Gastrocnemius medialis (tissue), 4 donors: ENCODE measurements at regions not wholly inside any gene's neighbourhood (a gene's known extent, or its start where the extent isn't known, plus 50 kb on each side); places are given as distances from the start of the nearest gene placed in this dataset.

Source experiments
- ATAC-seq, 2 donors: fragments of 150-250 bp; one replicate each; pipeline ENCODE4 v1.9.1; 2016
- DNase-seq, 2 donors: peaks; one replicate each; pipeline ENCODE4 v3.0.0-alpha.2; 2019
- H3K27ac ChIP-seq, 4 donors: fragments of 200-600 bp; sonication (generic); 1 replicate in 1 of 4; 2 replicates in 3 of 4; pipeline ENCODE4 v1.5.1; 2016 to 2018; ENCODE audit warnings: mild to moderate bottlenecking in 2 of 4, moderate library complexity in 1 of 4
- H3K27me3 ChIP-seq, 3 donors: fragments of 200-600 bp; sonication (generic) in 2 of 3; 1 replicate in 1 of 3; 2 replicates in 2 of 3; pipeline versions ENCODE4 v1.5.1 to v1.6.0; 2016 to 2019; ENCODE audit warnings: mild to moderate bottlenecking in 1 of 3, moderate library complexity in 1 of 3
- H3K36me3 ChIP-seq, 2 donors: fragments of 200-600 bp; sonication (generic) in 1 of 2; one replicate each; pipeline ENCODE4 v1.5.1; 2017 to 2018
- H3K4me1 ChIP-seq, 2 donors: fragments of 200-600 bp; sonication (generic) in 1 of 2; one replicate each; pipeline ENCODE4 v1.5.1; 2016 to 2017; ENCODE audit warnings: mild to moderate bottlenecking in 2 of 2
- H3K4me3 ChIP-seq, 4 donors: fragments of 200-600 bp; sonication (generic) in 3 of 4; 1 replicate in 1 of 4; 2 replicates in 3 of 4; pipeline ENCODE4 v1.5.1; 2016 to 2019; ENCODE audit warnings: mild to moderate bottlenecking in 2 of 4
- H3K9me3 ChIP-seq, 3 donors: fragments of 200-600 bp; sonication (generic) in 2 of 3; 1 replicate in 1 of 3; 2 replicates in 2 of 3; pipeline ENCODE4 v1.5.1; 2016 to 2019
- POLR2A ChIP-seq, 2 donors: fragments of 450-650 bp; IDR thresholded peaks; one replicate each; pipeline ENCODE4 v1.6.1; 2017; ENCODE audit warnings: antibody characterized with exemption in 2 of 2, mild to moderate bottlenecking in 2 of 2, moderate library complexity in 2 of 2
- in situ Hi-C, 4 donors: fragments of 200-750 bp; cut with MboI; loops; one replicate each; pipeline versions ENCODE4 v1.15.0 to v1.8.0; 2017; ENCODE audit warnings: low sequenced_read_pairs in 4 of 4
- intact Hi-C: fragments of 100-400 bp; cut with DNase I; formaldehyde crosslinking; loops from one replicate; pipeline ENCODE4 v1.15.1; 2023; ENCODE audit warnings: low total_unique reads
- TF ChIP-seq, protein P1 (sequence below), 5 experiments: fragments of 450-650 bp in 3 of 5; fragments of 200-600 bp in 2 of 5; sonication (generic) in 2 of 5; IDR thresholded peaks in 4 of 5; conservative IDR thresholded peaks in 1 of 5; 1 replicate in 4 of 5; 2 replicates in 1 of 5; pipeline ENCODE4 v1.5.1; 2016 to 2019; ENCODE audit warnings: antibody characterized with exemption in 5 of 5, mild to moderate bottlenecking in 3 of 5, moderate library complexity in 3 of 5

GRCh38 chr16:50881956-50882355 is 140.1 kb downstream of the CYLD start:
- TF ChIP-seq, protein P1, sequence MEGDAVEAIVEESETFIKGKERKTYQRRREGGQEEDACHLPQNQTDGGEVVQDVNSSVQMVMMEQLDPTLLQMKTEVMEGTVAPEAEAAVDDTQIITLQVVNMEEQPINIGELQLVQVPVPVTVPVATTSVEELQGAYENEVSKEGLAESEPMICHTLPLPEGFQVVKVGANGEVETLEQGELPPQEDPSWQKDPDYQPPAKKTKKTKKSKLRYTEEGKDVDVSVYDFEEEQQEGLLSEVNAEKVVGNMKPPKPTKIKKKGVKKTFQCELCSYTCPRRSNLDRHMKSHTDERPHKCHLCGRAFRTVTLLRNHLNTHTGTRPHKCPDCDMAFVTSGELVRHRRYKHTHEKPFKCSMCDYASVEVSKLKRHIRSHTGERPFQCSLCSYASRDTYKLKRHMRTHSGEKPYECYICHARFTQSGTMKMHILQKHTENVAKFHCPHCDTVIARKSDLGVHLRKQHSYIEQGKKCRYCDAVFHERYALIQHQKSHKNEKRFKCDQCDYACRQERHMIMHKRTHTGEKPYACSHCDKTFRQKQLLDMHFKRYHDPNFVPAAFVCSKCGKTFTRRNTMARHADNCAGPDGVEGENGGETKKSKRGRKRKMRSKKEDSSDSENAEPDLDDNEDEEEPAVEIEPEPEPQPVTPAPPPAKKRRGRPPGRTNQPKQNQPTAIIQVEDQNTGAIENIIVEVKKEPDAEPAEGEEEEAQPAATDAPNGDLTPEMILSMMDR (IDR thresholded peaks at IDR 0.05 in 4 of 5, conservative IDR thresholded peaks at IDR 0.05 in 1 of 5), result no peak
- no peak for TF ChIP-seq POLR2A (IDR thresholded peaks at IDR 0.05)
- Histone ChIP-seq H3K27me3 (peaks cover 0 to 4% (median 0%) of the 10 kb centered on the region in 3 donors), H3K4me3 (no peak overlapping the region), H3K4me1 (no peaks in the 10 kb centered on the region), H3K36me3 (no peaks in the 10 kb centered on the region), H3K27ac (no peak overlapping the region), H3K9me3 (no peaks in the 10 kb centered on the region)
- in situ Hi-C loops (no loop called here), intact Hi-C loops (no loop called here)
- no peak for ATAC-seq
- DNase-seq, result no peak

- no peaks in the 10 kb centered on the region for H3K9me3 ChIP-seq
- H3K4me3 ChIP-seq, result no peak overlapping the region
- intact Hi-C loops (no loop called here), in situ Hi-C loops (no loop called here)
- H3K4me1 ChIP-seq, result no peaks in the 10 kb centered on the region
- no peak for DNase-seq
- no peak overlapping the region for H3K27ac ChIP-seq
- no peak for ATAC-seq
- no peaks in the 10 kb centered on the region for H3K36me3 ChIP-seq
- peaks cover 0 to 4% (median 0%) of the 10 kb centered on the region in 3 donors for H3K27me3 ChIP-seq
- no peak for TF ChIP-seq POLR2A (IDR thresholded peaks at IDR 0.05)
- TF ChIP-seq, protein P1 (IDR thresholded peaks at IDR 0.05 in 4 of 5, conservative IDR thresholded peaks at IDR 0.05 in 1 of 5), result no peak
Observed at GRCh38 chr16:50881331-50881830, 139.5 kb downstream of the CYLD start.

GRCh38 chr16:50880926-50881325 is 139.0 kb downstream of the CYLD start:
- ATAC-seq (no peak), DNase-seq (no peak)
- in situ Hi-C loops, result no loop called here
- peaks cover 0 to 4% (median 0%) of the 10 kb centered on the region in 3 donors for H3K27me3 ChIP-seq
- intact Hi-C loops, result no loop called here
- no peaks in the 10 kb centered on the region for H3K4me1 ChIP-seq
- H3K4me3 ChIP-seq, result no peak overlapping the region
- H3K9me3 ChIP-seq, result no peaks in the 10 kb centered on the region
- H3K36me3 ChIP-seq, result no peaks in the 10 kb centered on the region
- H3K27ac ChIP-seq, result no peak overlapping the region
- TF ChIP-seq POLR2A (IDR thresholded peaks at IDR 0.05), result no peak
- TF ChIP-seq, protein P1 (IDR thresholded peaks at IDR 0.05 in 4 of 5, conservative IDR thresholded peaks at IDR 0.05 in 1 of 5), result no peak

DNA sequence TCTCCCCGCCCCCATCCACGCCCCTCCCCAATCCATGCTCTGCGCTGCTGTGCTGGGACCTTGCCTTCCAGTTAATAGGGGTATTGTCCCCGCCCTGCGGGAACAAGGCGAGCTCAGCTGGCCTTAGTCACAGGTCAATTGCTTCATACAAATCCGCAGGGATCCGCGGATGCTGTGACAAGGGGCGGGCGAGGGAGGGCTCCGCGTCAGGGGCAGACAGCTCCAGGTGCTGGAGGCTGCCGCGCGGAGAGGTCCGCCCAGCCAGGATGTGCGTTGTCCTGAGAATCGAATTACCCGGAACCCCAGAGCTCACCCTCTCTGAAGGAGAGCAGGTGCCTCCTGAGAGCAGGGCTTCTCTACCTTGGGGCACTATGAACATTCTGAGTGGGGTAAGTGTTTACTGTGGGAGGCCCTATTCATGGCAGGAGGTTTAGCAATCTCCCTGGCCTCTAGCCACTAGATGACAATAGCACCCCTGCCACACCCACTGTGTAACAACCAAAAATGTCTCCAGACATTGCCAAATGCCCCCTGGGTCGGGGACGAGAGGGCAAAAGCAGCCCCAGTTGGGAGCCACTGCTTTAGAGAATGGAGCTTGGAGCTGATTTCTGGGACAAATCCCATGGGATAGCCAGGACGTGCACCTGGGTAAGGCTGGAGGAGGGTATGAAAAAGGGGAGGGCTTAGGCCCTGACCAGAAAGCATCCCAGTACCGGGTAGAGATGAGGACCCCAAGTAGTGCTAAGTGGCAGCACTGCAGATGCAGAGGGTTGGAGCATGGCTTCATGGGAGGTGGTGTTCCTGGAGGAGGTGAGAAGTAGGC is 138.2 kb downstream of the CYLD start:
- ATAC-seq (no peak), DNase-seq (no peak)
- Histone ChIP-seq H3K4me3 (no peak overlapping the region), H3K36me3 (no peaks in the 10 kb centered on the region), H3K27ac (no peak overlapping the region), H3K4me1 (no peaks in the 10 kb centered on the region), H3K9me3 (no peaks in the 10 kb centered on the region), H3K27me3 (peaks cover 0 to 4% (median 0%) of the 10 kb centered on the region in 3 donors)
- no peak for TF ChIP-seq POLR2A (IDR thresholded peaks at IDR 0.05)
- TF ChIP-seq, protein P1 (IDR thresholded peaks at IDR 0.05 in 4 of 5, conservative IDR thresholded peaks at IDR 0.05 in 1 of 5), result no peak
- in situ Hi-C loops (no loop called here), intact Hi-C loops (no loop called here)
